MM.1S (cell line): ENCODE measurements at regions not wholly inside any gene's neighbourhood (a gene's known extent, or its start where the extent isn't known, plus 50 kb on each side); places are given as distances from the start of the nearest gene placed in this dataset.

Experiments used
- CTCF ChIP-seq: fragments of 300-600 bp; sonication (generic); IDR thresholded peaks from 2 replicates; pipeline ENCODE4 v1.5.1; 2016; ENCODE audit warnings: antibody characterized with exemption, low read length, mixed read lengths
- EZH2phosphoT487 ChIP-seq: fragments of 300-600 bp; sonication (generic); IDR thresholded peaks from 2 replicates; pipeline ENCODE4 v1.6.1; 2018; ENCODE audit warnings: antibody characterized with exemption, low read length

- TF ChIP-seq CTCF (no peak), EZH2phosphoT487 (no peak)
These were observed 493.7 kb downstream of the MAGEE1 start for GRCh38 chrX:76921176-76921575.
